SK-N-MC (cell line): ENCODE measurements at regions not wholly inside any gene's neighbourhood (a gene's known extent, or its start where the extent isn't known, plus 50 kb on each side); places are given as distances from the start of the nearest gene placed in this dataset.

ENCODE experiments used
- EZH2 ChIP-seq: fragments of 200-600 bp; sonication (generic); IDR thresholded peaks from one replicate; pipeline ENCODE4 v1.6.1; 2017; ENCODE audit warnings: antibody characterized with exemption
- FOXP2 ChIP-seq: optimal IDR thresholded peaks from 2 replicates; pipeline ENCODE3; 2011; ENCODE audit warnings: mild to moderate bottlenecking, moderate library complexity; ENCODE audit not compliant: insufficient read depth; ENCODE audit errors: extremely low read length, control extremely low read depth
- POLR2AphosphoS5 ChIP-seq: IDR thresholded peaks from 2 replicates; pipeline ENCODE4 v1.6.1; 2012; ENCODE audit warnings: mild to moderate bottlenecking, low read depth, low read length, borderline replicate concordance

- TF ChIP-seq EZH2 (no peak), POLR2AphosphoS5 (no peak), FOXP2 (no peak)
These were observed 177.4 kb downstream of the SPRY1 start for GRCh38 chr4:123573866-123574508.
